ENCODE measurements at regions not wholly inside any gene's neighbourhood (a gene's known extent, or its start where the extent isn't known, plus 50 kb on each side); places are given as distances from the start of the nearest gene placed in this dataset.
"Not testable (repeated sequence)": the region's sequence is repeated elsewhere in the genome, so short reads cannot be mapped to it uniquely, and the experiment has no call there.

GRCh38 chr14:105689722-105690121 lies 163.3 kb downstream of the TMEM121 start:
- DNase-seq (ENCODE audit: extremely low read depth, low read depth), result no peak
- no peak for TF ChIP-seq CTCF (IDR thresholded peaks at IDR 0.05; ENCODE audit: low read depth, low read length)

GRCh38 chr14:105690671-105691070 lies 164.3 kb downstream of the TMEM121 start:
- no peak for TF ChIP-seq CTCF (IDR thresholded peaks at IDR 0.05; ENCODE audit: low read depth, low read length)
- no peak for DNase-seq (ENCODE audit: extremely low read depth, low read depth)

- DNase-seq (ENCODE audit: extremely low read depth, low read depth), result not testable (repeated sequence)
Observed at GRCh38 chr14:105691321-105692109, 165.1 kb downstream of the TMEM121 start.

DNA sequence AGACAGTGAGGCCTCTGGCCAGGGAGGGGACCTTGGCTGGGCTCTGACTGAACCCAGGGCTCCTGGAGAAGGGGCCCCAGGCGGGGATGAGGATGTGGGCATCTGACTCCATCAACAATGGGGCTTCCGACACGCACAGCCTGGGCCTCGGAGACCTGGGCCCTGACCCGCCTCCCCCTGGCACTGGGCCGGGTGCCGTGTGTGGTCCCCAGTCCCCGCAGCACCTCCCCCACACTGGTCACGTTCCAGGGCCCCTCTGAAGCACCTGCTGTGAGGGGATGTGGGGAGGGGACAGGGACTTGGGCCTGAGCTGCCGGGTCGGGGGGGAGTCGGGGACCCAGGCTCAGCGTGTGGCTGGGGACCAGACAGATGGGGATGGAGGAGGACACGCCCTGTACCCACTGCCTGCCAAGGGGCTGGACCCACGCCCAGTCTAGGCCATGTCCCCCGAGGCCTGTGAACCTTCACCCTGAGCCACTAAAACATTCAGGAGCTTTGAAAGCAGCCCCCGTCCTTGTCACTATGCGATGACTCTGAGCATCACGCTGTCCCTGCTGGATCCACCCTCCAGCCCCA lies 165.8 kb downstream of the TMEM121 start:
- DNase-seq (ENCODE audit: extremely low read depth, low read depth), result not testable (repeated sequence)

DNA sequence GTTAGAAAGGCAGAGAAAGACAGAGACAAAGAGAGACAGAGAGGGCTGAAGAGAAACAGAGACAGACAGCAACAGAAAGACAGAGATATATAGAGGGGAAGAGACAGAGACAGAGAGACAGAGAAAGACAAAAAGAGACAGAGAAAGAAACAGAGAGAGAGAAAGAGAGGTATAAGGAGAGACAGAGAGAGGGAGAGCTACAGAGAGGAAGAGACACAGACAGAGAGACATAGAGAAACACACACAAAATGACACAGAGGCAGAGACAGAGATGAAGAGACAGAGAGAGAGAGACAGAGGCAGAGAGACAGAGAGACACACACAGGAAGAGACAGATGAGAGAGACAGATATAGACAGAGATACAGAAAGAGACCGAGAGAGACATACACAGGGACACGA lies 168.6 kb downstream of the TMEM121 start:
- TF ChIP-seq CTCF (IDR thresholded peaks at IDR 0.05; ENCODE audit: low read depth, low read length), result no peak

GRCh38 chr14:105696388-105696787 lies 170.0 kb downstream of the TMEM121 start:
- DNase-seq (ENCODE audit: extremely low read depth, low read depth), result not testable (repeated sequence)

More for the DNA sequence above, 168.6 kb downstream of the TMEM121 start:
- no peak for DNase-seq (ENCODE audit: extremely low read depth, low read depth)

DNA sequence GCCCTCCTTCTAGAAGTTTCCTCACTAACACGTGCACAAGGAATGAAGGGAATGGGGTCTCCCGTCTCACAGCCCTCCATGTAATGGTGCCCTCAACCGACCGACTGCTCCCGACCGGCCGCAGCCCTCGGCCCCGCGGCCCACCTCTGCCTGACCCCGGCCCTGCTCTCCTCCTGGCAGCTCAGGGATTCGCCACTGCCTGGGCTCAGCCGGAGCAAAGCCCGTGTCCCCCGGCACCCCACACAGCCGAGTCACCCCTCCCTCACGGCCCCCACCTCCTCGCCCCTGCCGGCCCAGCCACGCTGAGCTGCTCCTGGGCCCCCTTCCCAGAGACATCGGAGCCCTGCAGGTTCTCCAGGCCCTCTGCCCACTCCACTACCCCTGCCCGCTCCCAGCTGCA lies 171.0 kb downstream of the TMEM121 start:
- DNase-seq (ENCODE audit: extremely low read depth, low read depth), result not testable (repeated sequence)

GRCh38 chr14:105697955-105698354 lies 171.6 kb downstream of the TMEM121 start:
- DNase-seq (ENCODE audit: extremely low read depth, low read depth), result not testable (repeated sequence)

GRCh38 chr14:105698940-105699556 lies 172.7 kb downstream of the TMEM121 start:
- not testable (repeated sequence) for DNase-seq (ENCODE audit: extremely low read depth, low read depth)

DNA sequence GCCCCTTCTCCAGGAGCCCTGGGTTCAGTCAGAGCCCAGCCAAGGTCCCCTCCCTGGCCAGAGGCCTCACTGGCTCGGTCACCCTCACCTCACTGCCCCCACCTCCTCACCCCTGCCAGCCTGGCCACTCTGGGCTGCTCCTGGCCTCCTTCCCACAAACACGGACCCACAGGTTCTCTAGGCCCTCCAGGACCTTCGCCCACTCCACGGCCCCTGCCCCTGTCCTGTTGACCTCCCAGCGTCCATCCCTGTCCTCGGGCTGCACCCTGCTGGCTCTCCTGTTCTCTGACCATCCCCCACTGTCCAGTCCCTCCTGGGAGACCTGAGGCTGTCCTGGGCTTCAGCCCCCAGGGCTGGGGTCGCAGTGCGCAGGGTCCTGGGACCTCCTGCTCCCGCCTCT lies 173.3 kb downstream of the TMEM121 start:
- DNase-seq (ENCODE audit: extremely low read depth, low read depth), result not testable (repeated sequence)

DNA sequence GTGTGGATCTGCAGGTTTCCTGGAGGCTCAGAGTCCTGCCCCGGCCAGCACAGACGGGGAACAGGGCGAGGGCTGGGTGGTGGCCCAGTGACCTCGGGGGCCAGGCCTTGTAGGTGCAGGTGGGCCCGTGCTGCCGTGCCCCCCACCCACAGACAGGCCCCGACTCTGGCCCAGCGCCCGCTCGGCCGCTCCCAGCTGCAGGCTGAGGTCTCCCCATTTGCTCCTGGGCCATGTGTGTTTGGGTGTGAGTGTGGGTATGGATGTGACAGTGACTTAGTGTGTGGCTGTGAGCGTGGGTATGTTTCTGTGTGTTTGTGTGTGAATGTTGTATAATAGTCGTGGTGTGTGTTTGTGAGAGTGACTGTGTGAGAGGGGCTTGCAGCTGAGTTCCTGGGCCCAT lies 173.8 kb downstream of the TMEM121 start:
- not testable (repeated sequence) for DNase-seq (ENCODE audit: extremely low read depth, low read depth)
